ENCODE measurements at regions not wholly inside any gene's neighbourhood (a gene's known extent, or its start where the extent isn't known, plus 50 kb on each side); places are given as distances from the start of the nearest gene placed in this dataset.

GRCh38 chr4:177047070-177047850, 254.5 kb upstream of the VEGFC start:
- peak; percentile 87 for DNase-seq (ENCODE audit: low read depth)
- TF ChIP-seq CTCF (IDR thresholded peaks at IDR 0.05; ENCODE audit: insufficient read depth, low read length): peak; percentile 86
- H3K4me3 ChIP-seq (ENCODE audit: low read depth, low read length): no peak overlapping the region

DNA sequence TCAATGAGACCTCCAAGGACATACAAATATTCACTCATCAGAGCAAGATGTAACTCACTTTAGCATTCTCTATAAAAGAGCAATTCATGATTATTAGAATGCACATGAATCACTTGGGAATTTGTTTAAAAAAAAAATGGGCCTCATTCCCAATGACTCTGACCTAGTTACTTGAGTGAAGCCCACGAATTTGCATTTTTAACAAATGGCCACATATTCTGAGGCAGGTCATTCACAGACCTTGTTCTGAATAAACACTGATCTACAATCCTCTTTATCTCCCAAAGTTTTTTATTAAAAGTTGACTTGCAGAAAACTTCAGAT, 255.1 kb upstream of the VEGFC start:
- DNase-seq (ENCODE audit: low read depth): peak; percentile 21

GRCh38 chr4:177051473-177052060, 258.1 kb upstream of the NEIL3 start:
- H3K4me3 ChIP-seq (ENCODE audit: low read depth, low read length): no peak overlapping the region
- peak; percentile 23 for DNase-seq (ENCODE audit: low read depth)
- TF ChIP-seq CTCF (IDR thresholded peaks at IDR 0.05; ENCODE audit: insufficient read depth, low read length): peak; percentile 38

More for the DNA sequence above, 255.1 kb upstream of the VEGFC start:
- no peak overlapping the region for H3K4me3 ChIP-seq (ENCODE audit: low read depth, low read length)
- TF ChIP-seq CTCF (IDR thresholded peaks at IDR 0.05; ENCODE audit: insufficient read depth, low read length): no peak

DNA sequence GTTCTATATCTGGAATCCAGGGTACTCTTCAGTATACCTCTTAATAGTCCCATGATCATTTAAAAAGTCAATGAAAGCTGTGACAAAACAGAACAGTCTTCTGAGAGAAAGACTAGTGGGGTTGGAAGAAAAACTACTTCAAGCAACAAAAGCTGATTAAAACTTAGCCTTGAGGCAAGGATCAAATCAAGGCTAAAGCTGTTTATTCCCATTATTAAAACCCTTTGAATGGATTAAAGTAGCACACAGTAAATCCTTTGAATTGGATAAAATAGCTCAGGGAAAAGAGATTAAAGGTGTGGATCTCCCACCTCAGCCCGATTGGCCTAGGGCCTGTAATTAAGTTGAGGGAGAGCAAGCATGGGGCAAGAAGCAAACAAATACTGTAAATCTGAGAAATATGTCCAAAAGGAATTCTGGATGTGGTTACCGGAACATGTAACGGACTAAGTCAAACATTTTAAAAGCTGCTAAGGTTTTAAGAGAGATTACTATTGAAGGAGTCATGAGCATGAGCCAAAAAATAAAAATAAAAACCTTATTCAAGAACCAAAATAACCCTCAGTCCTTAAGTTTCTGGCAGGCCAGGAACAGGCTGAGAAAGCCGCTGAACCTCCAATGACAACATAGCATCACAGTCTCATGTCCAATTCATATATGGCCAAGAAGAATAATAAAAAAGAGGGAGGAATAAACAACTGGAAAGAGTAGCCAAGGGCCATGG, 257.3 kb upstream of the NEIL3 start:
- no peak for TF ChIP-seq CTCF (IDR thresholded peaks at IDR 0.05; ENCODE audit: insufficient read depth, low read length)
- DNase-seq (ENCODE audit: low read depth): no peak
- H3K4me3 ChIP-seq (ENCODE audit: low read depth, low read length): no peak overlapping the region

GRCh38 chr4:177057186-177057585, 252.5 kb upstream of the NEIL3 start:
- no peak for DNase-seq (ENCODE audit: low read depth)
- no peak for TF ChIP-seq CTCF (IDR thresholded peaks at IDR 0.05; ENCODE audit: insufficient read depth, low read length)

DNA sequence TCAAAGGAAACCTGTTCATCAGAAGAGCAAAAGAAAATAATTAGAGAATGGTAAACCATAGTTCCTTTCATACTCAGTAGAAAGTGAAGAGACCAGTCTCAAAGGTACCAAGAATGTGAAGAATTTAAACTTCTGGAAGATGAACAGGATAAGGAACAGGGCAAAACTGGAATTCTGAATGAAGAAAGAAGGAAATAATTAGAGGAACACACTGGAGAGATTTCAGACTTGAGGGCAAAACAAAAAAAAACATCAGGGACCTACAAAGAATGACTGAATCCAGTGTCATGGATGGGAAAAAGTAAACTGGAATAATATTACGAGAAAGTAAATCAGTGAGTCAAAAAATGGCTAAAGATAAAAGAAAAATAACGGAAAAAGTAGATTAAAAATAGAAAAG, 245.6 kb upstream of the NEIL3 start:
- no peak for DNase-seq (ENCODE audit: low read depth)
- H3K4me3 ChIP-seq (ENCODE audit: low read depth, low read length): no peak overlapping the region
- TF ChIP-seq CTCF (IDR thresholded peaks at IDR 0.05; ENCODE audit: insufficient read depth, low read length): no peak

More at GRCh38 chr4:177057186-177057585, 252.5 kb upstream of the NEIL3 start:
- no peak overlapping the region for H3K4me3 ChIP-seq (ENCODE audit: low read depth, low read length)
